CD8-positive, alpha-beta memory T cell (primary cell): ENCODE measurements at regions not wholly inside any gene's neighbourhood (a gene's known extent, or its start where the extent isn't known, plus 50 kb on each side); places are given as distances from the start of the nearest gene placed in this dataset.
"Not testable (repeated sequence)": the region's sequence is repeated elsewhere in the genome, so short reads cannot be mapped to it uniquely, and the experiment has no call there.

Source experiments
- CTCF ChIA-PET: fragments of 350-600 bp; sonication (Branson Sonifier 250); formaldehyde crosslinking; loops from one replicate; lab custom pipeline; 2021; ENCODE audit warnings: antibody characterized with exemption; lab: Charles Lee
- POLR2A ChIA-PET: fragments of 350-600 bp; sonication (Branson Sonifier 250); formaldehyde crosslinking; loops from one replicate; lab custom pipeline; 2021; ENCODE audit warnings: antibody characterized with exemption; lab: Charles Lee
- DNase-seq, 5 donors: peaks; one replicate each; pipeline versions ENCODE4 v3.0.0 to v3.0.0-alpha.2; 2020 to 2022; ENCODE audit warnings: mixed read lengths in 1 of 5
- H3K27ac ChIP-seq: one replicate; pipeline ENCODE4 v1.7.0; 2013; ENCODE audit warnings: low read depth, mild to moderate bottlenecking, low read length, moderate library complexity
- H3K27me3 ChIP-seq: 2 replicates; pipeline ENCODE4 v1.7.0; 2013; ENCODE audit warnings: low read length, mild to moderate bottlenecking; ENCODE audit not compliant: insufficient read depth, poor library complexity, severe bottlenecking
- H3K36me3 ChIP-seq: 2 replicates; pipeline ENCODE4 v1.7.0; 2013; ENCODE audit warnings: mild to moderate bottlenecking, low read length, moderate library complexity; ENCODE audit not compliant: insufficient read depth
- H3K4me1 ChIP-seq: 2 replicates; pipeline ENCODE4 v1.7.0; 2013; ENCODE audit warnings: mild to moderate bottlenecking, low read length, moderate library complexity; ENCODE audit not compliant: insufficient read depth
- H3K4me3 ChIP-seq: 2 replicates; pipeline ENCODE4 v1.7.0; 2013; ENCODE audit warnings: mild to moderate bottlenecking, low read length
- H3K9me3 ChIP-seq: 2 replicates; pipeline ENCODE4 v1.7.0; 2013; ENCODE audit warnings: mild to moderate bottlenecking, low read length
- H3K27ac Mint-ChIP-seq, 8 donors: one replicate each; pipeline ENCODE4 v1.8.0; 2020 to 2021; ENCODE audit warnings: mixed read lengths in 8 of 8, mild to moderate bottlenecking in 6 of 8, inconsistent platforms in 3 of 8, moderate library complexity in 3 of 8
- H3K27me3 Mint-ChIP-seq, 2 donors: one replicate each; pipeline ENCODE4 v1.8.0; 2020 to 2021; ENCODE audit warnings: mixed read lengths in 2 of 2, mild to moderate bottlenecking in 1 of 2, moderate library complexity in 1 of 2
- H3K36me3 Mint-ChIP-seq, 3 donors: one replicate each; pipeline ENCODE4 v1.8.0; 2020 to 2021; ENCODE audit warnings: mixed read lengths in 3 of 3, inconsistent platforms in 1 of 3, mild to moderate bottlenecking in 1 of 3
- H3K4me1 Mint-ChIP-seq, 3 donors: one replicate each; pipeline ENCODE4 v1.8.0; 2020 to 2021; ENCODE audit warnings: mixed read lengths in 3 of 3, inconsistent platforms in 1 of 3, mild to moderate bottlenecking in 1 of 3
- H3K4me3 Mint-ChIP-seq, 7 donors: one replicate each; pipeline ENCODE4 v1.8.0; 2020 to 2021; ENCODE audit warnings: mixed read lengths in 7 of 7, mild to moderate bottlenecking in 6 of 7, moderate library complexity in 4 of 7, inconsistent platforms in 2 of 7
- H3K9me3 Mint-ChIP-seq, 5 donors: one replicate each; pipeline ENCODE4 v1.8.0; 2020 to 2022; ENCODE audit warnings: mixed read lengths in 5 of 5, mild to moderate bottlenecking in 3 of 5, moderate library complexity in 2 of 5, inconsistent platforms in 1 of 5

GRCh38 chr2:109720380-109721106, 73.6 kb upstream of the RGPD5 start:
- Mint-ChIP-seq H3K4me3 (no peak overlapping the region), H3K4me1 (no peaks in the 10 kb centered on the region), H3K27ac (peak overlapping the region in 1 of 8 donors; percentile 20), H3K36me3 (no peaks in the 10 kb centered on the region), H3K9me3 (peaks cover 0 to 6% (median 0%) of the 10 kb centered on the region in 5 donors), H3K27me3 (peaks cover 3 to 16% of the 10 kb centered on the region in 2 donors)
- H3K27ac ChIP-seq = no peak overlapping the region
- no peaks in the 10 kb centered on the region for H3K9me3 ChIP-seq
- no peaks in the 10 kb centered on the region for H3K4me1 ChIP-seq
- DNase-seq = no peak
- POLR2A ChIA-PET = no interaction called here
- H3K4me3 ChIP-seq = no peak overlapping the region
- no peaks in the 10 kb centered on the region for H3K27me3 ChIP-seq
- CTCF ChIA-PET = no interaction called here
- no peaks in the 10 kb centered on the region for H3K36me3 ChIP-seq

- Histone ChIP-seq H3K4me1 (no peaks in the 10 kb centered on the region), H3K27ac (no peak overlapping the region), H3K4me3 (no peak overlapping the region), H3K27me3 (no peaks in the 10 kb centered on the region), H3K9me3 (no peaks in the 10 kb centered on the region), H3K36me3 (no peaks in the 10 kb centered on the region)
- POLR2A ChIA-PET = no interaction called here
- CTCF ChIA-PET = no interaction called here
- no peak overlapping the region for H3K4me3 Mint-ChIP-seq
- peaks cover 2 to 14% of the 10 kb centered on the region in 2 donors for H3K27me3 Mint-ChIP-seq
- DNase-seq = no peak
- no peaks in the 10 kb centered on the region for H3K36me3 Mint-ChIP-seq
- H3K4me1 Mint-ChIP-seq = no peaks in the 10 kb centered on the region
- peak overlapping the region in 1 of 8 donors; percentile 20 for H3K27ac Mint-ChIP-seq
- peaks cover 0 to 6% (median 0%) of the 10 kb centered on the region in 5 donors for H3K9me3 Mint-ChIP-seq
These were observed 73.0 kb upstream of the RGPD5 start for GRCh38 chr2:109721135-109721534.

GRCh38 chr2:109721626-109722025, 72.5 kb upstream of the RGPD5 start:
- H3K4me1 Mint-ChIP-seq = no peaks in the 10 kb centered on the region
- CTCF ChIA-PET = no interaction called here
- H3K36me3 Mint-ChIP-seq = no peaks in the 10 kb centered on the region
- H3K9me3 Mint-ChIP-seq = peaks cover 0 to 6% (median 0%) of the 10 kb centered on the region in 5 donors
- no peaks in the 10 kb centered on the region for H3K4me1 ChIP-seq
- H3K4me3 ChIP-seq = no peak overlapping the region
- POLR2A ChIA-PET = no interaction called here
- H3K27me3 Mint-ChIP-seq = peaks cover 2 to 14% of the 10 kb centered on the region in 2 donors
- no peaks in the 10 kb centered on the region for H3K9me3 ChIP-seq
- H3K4me3 Mint-ChIP-seq = no peak overlapping the region
- H3K27me3 ChIP-seq = no peaks in the 10 kb centered on the region
- H3K36me3 ChIP-seq = no peaks in the 10 kb centered on the region
- no peak overlapping the region for H3K27ac ChIP-seq
- no peak overlapping the region for H3K27ac Mint-ChIP-seq
- no peak for DNase-seq

- Mint-ChIP-seq H3K4me3 (no peak overlapping the region), H3K27me3 (peaks cover 2 to 16% of the 10 kb centered on the region in 2 donors), H3K27ac (no peak overlapping the region), H3K36me3 (no peaks in the 10 kb centered on the region), H3K4me1 (no peaks in the 10 kb centered on the region), H3K9me3 (peaks cover 0 to 6% (median 0%) of the 10 kb centered on the region in 5 donors)
- ChIA-PET POLR2A (no interaction called here), CTCF (no interaction called here)
- no peaks in the 10 kb centered on the region for H3K36me3 ChIP-seq
- H3K27ac ChIP-seq = no peak overlapping the region
- DNase-seq = no peak
- H3K4me1 ChIP-seq = no peaks in the 10 kb centered on the region
- no peaks in the 10 kb centered on the region for H3K27me3 ChIP-seq
- H3K9me3 ChIP-seq = no peaks in the 10 kb centered on the region
- H3K4me3 ChIP-seq = no peak overlapping the region
These were observed 72.1 kb upstream of the RGPD5 start for GRCh38 chr2:109722026-109722425.

- H3K27ac ChIP-seq, H3K36me3 Mint-ChIP-seq, H3K36me3 ChIP-seq, H3K4me1 Mint-ChIP-seq, H3K4me3 ChIP-seq, H3K9me3 Mint-ChIP-seq, H3K9me3 ChIP-seq, H3K27me3 ChIP-seq, DNase-seq, POLR2A ChIA-PET, CTCF ChIA-PET, H3K27ac Mint-ChIP-seq, H3K4me3 Mint-ChIP-seq, H3K4me1 ChIP-seq: not testable (repeated sequence)
- peaks cover 3 to 19% of the 10 kb centered on the region in 2 donors for H3K27me3 Mint-ChIP-seq
These were observed 71.5 kb upstream of the RGPD5 start for GRCh38 chr2:109722640-109723039.

- H3K4me3 Mint-ChIP-seq, H3K36me3 Mint-ChIP-seq, H3K27ac ChIP-seq, H3K4me1 Mint-ChIP-seq, H3K36me3 ChIP-seq, CTCF ChIA-PET, DNase-seq, H3K9me3 ChIP-seq, H3K4me3 ChIP-seq, H3K4me1 ChIP-seq, H3K27me3 ChIP-seq, H3K27ac Mint-ChIP-seq, POLR2A ChIA-PET, H3K9me3 Mint-ChIP-seq: not testable (repeated sequence)
- H3K27me3 Mint-ChIP-seq = peaks cover 3 to 23% of the 10 kb centered on the region in 2 donors
These were observed 71.0 kb upstream of the RGPD5 start for GRCh38 chr2:109723153-109723552.

- Mint-ChIP-seq H3K27me3 (peaks cover 4 to 23% of the 10 kb centered on the region in 2 donors), H3K9me3 (peaks cover 0 to 2% (median 0%) of the 10 kb centered on the region in 5 donors), H3K4me3 (no peak overlapping the region), H3K4me1 (no peaks in the 10 kb centered on the region), H3K27ac (peak overlapping the region in 1 of 8 donors; percentile 76), H3K36me3 (no peaks in the 10 kb centered on the region)
- Histone ChIP-seq H3K27ac (no peak overlapping the region), H3K4me1 (no peaks in the 10 kb centered on the region), H3K27me3 (no peaks in the 10 kb centered on the region), H3K9me3 (no peaks in the 10 kb centered on the region), H3K4me3 (no peak overlapping the region), H3K36me3 (no peaks in the 10 kb centered on the region)
- ChIA-PET CTCF (no interaction called here), POLR2A (no interaction called here)
- no peak for DNase-seq
These were observed 69.3 kb upstream of the RGPD5 start for GRCh38 chr2:109724533-109725460.
